GM19397 (cell line): ENCODE measurements at regions not wholly inside any gene's neighbourhood (a gene's known extent, or its start where the extent isn't known, plus 50 kb on each side); places are given as distances from the start of the nearest gene placed in this dataset.

Experiments used
- ATAC-seq: cut with Tn5 transposase; IDR thresholded peaks from one replicate; pipeline ENCODE4 v1.9.1; 2021; ENCODE audit warnings: mild to moderate bottlenecking, moderate library complexity; ENCODE audit not compliant: unreplicated experiment

GRCh38 chr5:124665035-124665434 is 81.4 kb downstream of the ZNF608 start:
- no peak for ATAC-seq

GRCh38 chr5:124664287-124664686 is 82.2 kb downstream of the ZNF608 start:
- ATAC-seq = no peak

- ATAC-seq = no peak
Observed at GRCh38 chr5:124663101-124663506, 83.3 kb downstream of the ZNF608 start.

- ATAC-seq = no peak
Observed at GRCh38 chr5:124662181-124662781, 84.2 kb downstream of the ZNF608 start.

GRCh38 chr5:124661317-124662141 is 84.9 kb downstream of the ZNF608 start:
- no peak for ATAC-seq

GRCh38 chr5:124660229-124661093 is 86.0 kb downstream of the ZNF608 start:
- ATAC-seq = no peak

GRCh38 chr5:124659798-124660197 is 86.6 kb downstream of the ZNF608 start:
- no peak for ATAC-seq

GRCh38 chr5:124658867-124659557 is 87.4 kb downstream of the ZNF608 start:
- no peak for ATAC-seq

GRCh38 chr5:124655921-124656511 is 90.4 kb downstream of the ZNF608 start:
- ATAC-seq = no peak

- no peak for ATAC-seq
Observed at GRCh38 chr5:124655251-124655917, 91.1 kb downstream of the ZNF608 start.

GRCh38 chr5:124654418-124654817 is 92.0 kb downstream of the ZNF608 start:
- no peak for ATAC-seq

GRCh38 chr5:124653666-124654065 is 92.8 kb downstream of the ZNF608 start:
- no peak for ATAC-seq

- no peak for ATAC-seq
Observed at GRCh38 chr5:124652892-124653441, 93.5 kb downstream of the ZNF608 start.

GRCh38 chr5:124652514-124652819 is 94.0 kb downstream of the ZNF608 start:
- no peak for ATAC-seq

- no peak for ATAC-seq
Observed at GRCh38 chr5:124651663-124652513, 94.6 kb downstream of the ZNF608 start.

- ATAC-seq = no peak
Observed at GRCh38 chr5:124650951-124651662, 95.3 kb downstream of the ZNF608 start.

- peak; percentile 69 for ATAC-seq
Observed at GRCh38 chr5:124650147-124650561, 96.3 kb downstream of the ZNF608 start.

- peak; percentile 86 for ATAC-seq
Observed at GRCh38 chr5:124649491-124650146, 96.8 kb downstream of the ZNF608 start.
